NCI-H187 (cell line): ENCODE measurements at regions not wholly inside any gene's neighbourhood (a gene's known extent, or its start where the extent isn't known, plus 50 kb on each side); places are given as distances from the start of the nearest gene placed in this dataset.
"Not testable (repeated sequence)": the region's sequence is repeated elsewhere in the genome, so short reads cannot be mapped to it uniquely, and the experiment has no call there.

Source experiments
- DNase-seq, 2 experiments: peaks; one replicate each; lab custom pipeline; 2025; lab: John Stamatoyannopoulos, UW

- no peak for DNase-seq
Observed at GRCh38 chr3:11898611-11899325, 52.1 kb upstream of the TAMM41 start.

DNA sequence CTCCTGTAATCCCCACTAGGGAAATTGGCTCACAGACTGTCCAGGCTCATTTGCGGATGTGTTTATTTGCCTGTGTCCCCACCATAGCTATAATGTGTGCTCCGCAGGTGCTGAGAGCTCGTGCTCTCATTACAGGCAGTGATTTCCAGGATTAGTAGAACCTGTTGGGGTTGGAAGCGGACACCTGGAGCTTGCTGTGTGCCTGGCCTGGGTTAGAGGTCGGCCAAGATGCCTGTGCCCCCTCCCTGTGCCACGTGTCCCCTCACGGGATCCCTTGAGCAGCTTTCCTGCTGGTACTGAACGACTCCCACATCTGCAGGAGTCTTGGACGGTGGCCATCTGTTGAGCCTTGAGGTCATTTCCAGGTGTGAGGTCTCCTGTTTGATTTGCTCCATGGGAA is 52.7 kb upstream of the TAMM41 start:
- not testable (repeated sequence) for DNase-seq

- DNase-seq: no peak
Observed at GRCh38 chr3:11899826-11900225, 53.1 kb upstream of the TAMM41 start.

- DNase-seq: no peak
Observed at GRCh38 chr3:11900824-11901223, 54.1 kb upstream of the TAMM41 start.

DNA sequence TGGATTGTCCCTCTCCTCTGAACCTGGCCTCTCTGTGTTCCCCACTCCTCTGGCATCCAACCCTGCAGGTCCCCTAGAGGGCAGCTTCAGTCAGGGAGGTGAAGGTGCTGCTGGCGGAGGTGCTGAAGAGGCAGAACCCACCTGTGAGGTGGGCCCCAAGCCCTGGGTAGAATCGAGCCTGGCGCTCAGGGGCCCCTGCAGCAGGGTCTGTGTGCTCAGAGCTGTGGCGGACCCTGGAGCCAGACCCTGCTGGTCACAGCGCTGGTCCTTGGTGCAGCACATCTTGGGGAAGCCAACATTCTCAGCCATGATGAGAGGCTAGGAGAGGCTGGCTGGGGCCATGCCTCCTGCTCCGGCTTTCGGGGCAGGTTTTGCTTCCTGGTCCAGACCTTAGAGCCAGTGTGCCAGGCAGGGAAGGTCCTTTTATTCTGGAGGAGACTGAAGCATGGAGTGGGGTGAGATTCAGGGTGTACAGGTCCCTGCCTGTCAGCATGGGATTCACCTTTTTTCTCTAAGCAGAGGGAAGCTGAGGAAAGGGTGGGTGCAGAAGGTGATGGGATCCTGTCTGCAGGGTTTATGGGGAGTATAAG is 54.7 kb upstream of the TAMM41 start:
- DNase-seq: no peak

DNA sequence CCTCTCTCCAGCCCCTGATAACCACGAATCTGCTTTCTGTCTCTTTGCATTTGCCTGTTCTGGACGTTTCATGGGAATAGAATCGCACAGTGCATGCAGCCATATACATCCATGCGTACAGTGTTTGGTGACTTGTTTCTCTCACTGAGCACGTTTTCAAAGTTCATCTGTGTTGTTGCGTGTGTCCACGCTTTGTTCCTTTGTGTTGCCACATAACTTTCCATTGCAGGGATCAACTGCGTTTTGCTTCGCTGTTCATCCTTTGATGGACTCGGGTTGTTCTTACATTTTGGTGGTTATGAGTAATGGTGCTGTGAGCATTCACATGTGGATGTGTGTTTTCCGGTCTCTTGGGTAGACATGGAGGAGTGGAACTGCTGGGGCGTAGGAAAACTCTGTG is 56.4 kb upstream of the TAMM41 start:
- no peak for DNase-seq

DNA sequence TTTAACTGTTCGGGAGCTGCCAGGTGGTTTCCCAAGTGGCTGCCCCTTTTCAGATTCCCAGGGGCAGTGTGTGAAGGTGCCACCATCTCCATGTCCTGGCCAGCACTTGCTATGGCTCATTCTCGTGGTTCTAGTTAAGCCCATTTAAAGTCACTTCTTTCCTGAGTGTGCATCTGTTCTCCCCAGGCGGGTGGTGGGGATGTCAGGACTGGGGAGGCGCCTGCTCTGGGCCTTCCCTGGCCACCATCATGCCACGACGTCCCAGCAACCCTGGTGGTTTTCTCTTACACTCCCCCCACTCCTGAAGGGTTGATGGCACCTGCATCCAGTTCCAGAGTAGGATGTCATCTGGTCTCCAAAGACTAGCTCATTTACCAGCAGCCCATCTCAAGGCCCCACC is 56.8 kb upstream of the TAMM41 start:
- DNase-seq: no peak

- DNase-seq: no peak
Observed at GRCh38 chr3:11904157-11904556, 57.5 kb upstream of the TAMM41 start.

- DNase-seq: no peak
Observed at GRCh38 chr3:11906407-11906806, 59.7 kb upstream of the TAMM41 start.

GRCh38 chr3:11907667-11908660 is 61.3 kb upstream of the TAMM41 start:
- DNase-seq: no peak

GRCh38 chr3:11908981-11909698 is 62.5 kb upstream of the TAMM41 start:
- DNase-seq: no peak

DNA sequence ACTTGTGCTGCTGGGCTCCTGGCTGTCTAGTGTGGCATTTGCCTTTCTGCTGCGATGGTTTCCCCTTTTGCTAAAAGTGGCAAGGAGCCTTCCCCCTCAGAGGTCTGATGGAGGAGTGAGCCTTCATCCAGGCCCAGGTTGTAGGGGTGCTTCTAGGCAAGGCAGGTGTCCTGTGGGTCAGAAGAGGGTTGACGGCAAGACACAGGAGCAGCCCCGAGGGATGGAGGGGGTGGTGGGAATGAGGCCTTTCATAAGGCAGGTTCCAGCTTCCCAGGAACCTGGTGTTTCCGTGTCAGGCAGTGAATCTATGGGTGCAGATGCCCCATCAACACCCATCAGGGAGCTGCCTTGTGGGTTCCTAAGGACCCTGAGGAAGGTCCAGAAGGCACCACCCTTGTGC is 63.0 kb upstream of the TAMM41 start:
- no peak for DNase-seq

GRCh38 chr3:11910216-11910930 is 63.7 kb upstream of the TAMM41 start:
- DNase-seq: not testable (repeated sequence)

DNA sequence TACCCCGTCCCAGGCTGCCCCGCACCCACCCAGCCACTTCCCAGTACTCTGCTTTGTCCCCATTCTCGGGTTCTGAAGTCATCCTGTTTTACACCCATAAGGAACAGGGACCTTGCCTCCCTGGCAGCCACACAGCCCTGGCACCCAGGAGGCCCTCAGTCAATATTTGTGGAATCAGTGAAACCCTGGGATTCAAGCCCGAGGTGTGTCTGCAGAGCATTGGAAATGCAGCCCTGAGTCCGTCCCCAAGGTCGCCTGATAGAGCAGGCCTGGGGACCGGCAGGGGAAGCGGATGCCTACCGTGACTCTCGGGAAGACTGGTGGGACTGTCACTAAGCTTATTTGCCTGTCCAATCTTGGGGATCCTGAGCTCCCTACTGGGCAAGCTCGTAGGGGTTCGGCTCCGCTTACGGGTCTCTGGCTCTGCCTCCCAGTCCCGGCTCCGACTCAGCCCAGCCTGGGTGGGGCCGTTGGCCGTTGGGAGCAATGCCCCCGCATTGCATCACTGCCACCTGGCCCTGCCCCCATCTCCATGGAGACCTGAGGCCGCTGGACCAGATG is 64.4 kb upstream of the TAMM41 start:
- no peak for DNase-seq

GRCh38 chr3:11911887-11912286 is 65.2 kb upstream of the TAMM41 start:
- not testable (repeated sequence) for DNase-seq

- no peak for DNase-seq
Observed at GRCh38 chr3:11913316-11913715, 66.6 kb upstream of the TAMM41 start.

- no peak for DNase-seq
Observed at GRCh38 chr3:11914041-11914440, 67.4 kb upstream of the TAMM41 start.

- no peak for DNase-seq
Observed at GRCh38 chr3:11914651-11915050, 68.0 kb upstream of the TAMM41 start.

- DNase-seq: no peak
Observed at GRCh38 chr3:11915621-11916424, 69.1 kb upstream of the TAMM41 start.

DNA sequence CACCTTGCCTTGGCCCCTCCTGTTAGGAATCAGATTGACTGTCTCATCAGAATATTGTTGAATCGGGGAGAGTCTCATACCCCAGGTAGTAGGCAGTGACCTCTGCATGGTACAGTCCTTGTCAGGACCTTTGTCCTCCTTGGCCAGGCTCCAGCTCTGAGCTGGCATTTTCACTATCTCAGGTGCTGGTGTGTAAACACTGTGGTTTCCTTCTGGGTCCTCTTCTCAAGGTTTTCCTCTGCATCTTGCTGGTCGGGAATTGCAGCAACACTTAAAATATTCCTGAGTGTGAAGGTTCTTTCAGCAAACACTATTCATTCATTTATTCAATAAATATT is 69.7 kb upstream of the TAMM41 start:
- not testable (repeated sequence) for DNase-seq
